C4-2B (cell line): ENCODE measurements at regions not wholly inside any gene's neighbourhood (a gene's known extent, or its start where the extent isn't known, plus 50 kb on each side); places are given as distances from the start of the nearest gene placed in this dataset.

Experiments
- CTCF ChIP-seq: fragments of 450-650 bp; conservative IDR thresholded peaks from 2 replicates; pipeline ENCODE4 v1.5.1; 2017; ENCODE audit warnings: mild to moderate bottlenecking
- ZFX ChIP-seq: fragments of 450-650 bp; IDR thresholded peaks from 2 replicates; pipeline ENCODE4 v1.6.1; 2017

DNA sequence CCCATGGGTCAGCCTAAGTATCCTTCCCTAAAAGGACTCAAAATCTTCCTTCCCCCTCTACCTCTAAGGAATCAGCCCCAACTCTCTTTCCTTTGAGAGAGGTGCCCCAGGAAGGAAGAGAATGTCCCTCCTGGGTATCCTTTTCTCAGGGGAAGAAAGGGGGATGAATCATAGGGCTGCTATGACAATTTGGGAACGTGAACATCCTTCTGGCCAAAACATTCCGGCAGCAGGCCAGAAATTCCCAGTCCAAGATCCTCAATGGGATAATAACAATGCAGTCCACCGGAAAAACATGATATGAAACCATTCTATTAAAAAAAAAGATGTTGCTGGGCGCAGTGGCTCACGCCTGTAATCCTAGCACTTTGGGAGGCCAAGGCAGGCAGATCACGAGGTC, 50.8 kb upstream of the CACNA2D3 start:
- TF ChIP-seq CTCF (no peak), ZFX (no peak)
